ENCODE measurements at regions not wholly inside any gene's neighbourhood (a gene's known extent, or its start where the extent isn't known, plus 50 kb on each side); places are given as distances from the start of the nearest gene placed in this dataset.

GRCh38 chr10:3552281-3552680 lies 232.7 kb downstream of the KLF6 start:
- TF ChIP-seq POLR2AphosphoS5 (IDR thresholded peaks at IDR 0.05; ENCODE audit: low read depth, low read length) (no peak), TAF1 (IDR thresholded peaks at IDR 0.05; ENCODE audit: borderline replicate concordance, low read depth, low read length) (no peak)

Data from GM12892 (cell line).